OCI-LY7 (cell line): ENCODE measurements at regions not wholly inside any gene's neighbourhood (a gene's known extent, or its start where the extent isn't known, plus 50 kb on each side); places are given as distances from the start of the nearest gene placed in this dataset.

Experiments
- BruUV-seq: library from RNA; stranded (reverse); fragments of 400-500 nt; replicated peaks from 2 replicates; lab custom pipeline; 2021; lab: Mats Ljungman, UMichigan
- CTCF ChIA-PET: fragments of 300-600 bp; sonication (Branson Sonifier 250); formaldehyde crosslinking; loops from one replicate; lab custom pipeline; 2022; ENCODE audit warnings: antibody characterized with exemption; ENCODE audit not compliant: unreplicated experiment; lab: Charles Lee
- POLR2A ChIA-PET: fragments of 300-600 bp; sonication (Branson Sonifier 250); formaldehyde crosslinking; loops from one replicate; lab custom pipeline; 2022; ENCODE audit warnings: antibody characterized with exemption; lab: Charles Lee
- DNase-seq: peaks from one replicate; pipeline ENCODE4 v3.0.0-alpha.2; 2015; ENCODE audit warnings: low spot score
- H2AFZ ChIP-seq: fragments of 200-600 bp; sonication (generic), shearing (Covaris generic); 2 replicates; pipeline ENCODE4 v1.6.1; 2014; ENCODE audit warnings: mild to moderate bottlenecking, antibody characterized with exemption, low read length, moderate library complexity
- H3K27ac ChIP-seq: fragments of 200-600 bp; sonication (generic); 2 replicates; pipeline ENCODE4 v1.5.1; 2014; ENCODE audit warnings: mixed run types, low read depth, mild to moderate bottlenecking, moderate library complexity, low read length, inconsistent platforms; ENCODE audit not compliant: poor library complexity, severe bottlenecking
- H3K36me3 ChIP-seq: fragments of 200-600 bp; sonication (generic); 2 replicates; pipeline ENCODE4 v1.6.1; 2014; ENCODE audit warnings: mild to moderate bottlenecking, antibody characterized with exemption, low read length, moderate library complexity, mixed read lengths; ENCODE audit not compliant: insufficient read depth
- H3K4me1 ChIP-seq: fragments of 200-600 bp; sonication (generic); 2 replicates; pipeline ENCODE4 v1.5.1; 2014; ENCODE audit warnings: mild to moderate bottlenecking, low read length; ENCODE audit not compliant: insufficient read depth, poor library complexity, severe bottlenecking
- H3K4me2 ChIP-seq: fragments of 200-600 bp; sonication (generic); 2 replicates; pipeline ENCODE4 v1.6.1; 2014; ENCODE audit warnings: mild to moderate bottlenecking, low read length
- H3K4me3 ChIP-seq: fragments of 200-600 bp; sonication (generic); 2 replicates; pipeline ENCODE4 v1.5.1; 2014; ENCODE audit warnings: mild to moderate bottlenecking, low read depth, low read length; ENCODE audit not compliant: poor library complexity, severe bottlenecking
- H3K79me2 ChIP-seq: fragments of 200-600 bp; sonication (generic); 2 replicates; pipeline ENCODE4 v1.6.1; 2016; ENCODE audit warnings: low read depth, mild to moderate bottlenecking, low read length, moderate library complexity, mixed read lengths; ENCODE audit not compliant: insufficient read depth
- H3K9me2 ChIP-seq: fragments of 200-600 bp; sonication (generic); 2 replicates; pipeline ENCODE4 v1.6.1; 2016; ENCODE audit warnings: mild to moderate bottlenecking, low read length, mixed read lengths; ENCODE audit not compliant: insufficient read depth
- H3K9me3 ChIP-seq: fragments of 200-600 bp; sonication (generic); 2 replicates; pipeline ENCODE4 v1.6.1; 2014; ENCODE audit warnings: mild to moderate bottlenecking, mixed run types, low read length, mixed read lengths
- H4K20me1 ChIP-seq: fragments of 200-600 bp; sonication (generic); 2 replicates; pipeline ENCODE4 v1.6.1; 2014; ENCODE audit warnings: mild to moderate bottlenecking, antibody characterized with exemption, low read length, moderate library complexity, mixed read lengths; ENCODE audit not compliant: insufficient read depth
- EZH2phosphoT487 ChIP-seq: fragments of 200-600 bp; sonication (generic); IDR thresholded peaks from 2 replicates; pipeline ENCODE4 v1.6.1; 2018; ENCODE audit warnings: low read depth, borderline replicate concordance, mild to moderate bottlenecking, mixed run types, antibody characterized with exemption, low read length, moderate library complexity, mixed read lengths
- intact Hi-C: fragments of 100-400 bp; cut with micrococcal nuclease; formaldehyde crosslinking; loops from one replicate; pipeline ENCODE4 v1.10.0; 2022; ENCODE audit not compliant: unreplicated experiment
- TF ChIP-seq, protein P1 (sequence below): fragments of 200-600 bp; sonication (generic); conservative IDR thresholded peaks from 2 replicates; pipeline ENCODE4 v1.5.1; 2014; ENCODE audit warnings: mild to moderate bottlenecking, antibody characterized with exemption, low read length, moderate library complexity, mixed read lengths

DNA sequence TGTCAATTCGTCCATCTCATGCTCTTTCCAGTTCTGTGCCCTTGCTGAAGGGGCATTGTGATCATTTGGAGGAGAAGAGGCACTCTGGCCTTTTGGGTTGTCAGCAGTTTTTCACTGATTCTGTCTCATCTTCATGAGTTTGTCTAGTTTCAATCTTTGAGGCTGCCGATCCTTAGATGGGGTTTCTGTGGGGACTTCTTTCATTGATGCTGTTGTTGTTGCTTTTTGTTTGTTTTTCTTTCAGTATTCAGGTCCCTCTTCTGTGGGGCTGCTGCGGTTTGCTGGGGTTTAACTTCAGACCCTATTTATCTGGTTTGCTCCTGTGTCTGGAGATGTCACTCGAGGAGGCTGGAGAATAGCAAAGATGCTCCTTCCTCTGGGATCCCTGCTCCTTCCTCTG, 224.3 kb downstream of the JRKL start:
- intact Hi-C loops, result no loop called here
- H3K79me2 ChIP-seq, result no peaks in the 10 kb centered on the region
- no peak overlapping the region for H3K4me3 ChIP-seq
- no peak overlapping the region for H3K27ac ChIP-seq
- TF ChIP-seq, protein P1, sequence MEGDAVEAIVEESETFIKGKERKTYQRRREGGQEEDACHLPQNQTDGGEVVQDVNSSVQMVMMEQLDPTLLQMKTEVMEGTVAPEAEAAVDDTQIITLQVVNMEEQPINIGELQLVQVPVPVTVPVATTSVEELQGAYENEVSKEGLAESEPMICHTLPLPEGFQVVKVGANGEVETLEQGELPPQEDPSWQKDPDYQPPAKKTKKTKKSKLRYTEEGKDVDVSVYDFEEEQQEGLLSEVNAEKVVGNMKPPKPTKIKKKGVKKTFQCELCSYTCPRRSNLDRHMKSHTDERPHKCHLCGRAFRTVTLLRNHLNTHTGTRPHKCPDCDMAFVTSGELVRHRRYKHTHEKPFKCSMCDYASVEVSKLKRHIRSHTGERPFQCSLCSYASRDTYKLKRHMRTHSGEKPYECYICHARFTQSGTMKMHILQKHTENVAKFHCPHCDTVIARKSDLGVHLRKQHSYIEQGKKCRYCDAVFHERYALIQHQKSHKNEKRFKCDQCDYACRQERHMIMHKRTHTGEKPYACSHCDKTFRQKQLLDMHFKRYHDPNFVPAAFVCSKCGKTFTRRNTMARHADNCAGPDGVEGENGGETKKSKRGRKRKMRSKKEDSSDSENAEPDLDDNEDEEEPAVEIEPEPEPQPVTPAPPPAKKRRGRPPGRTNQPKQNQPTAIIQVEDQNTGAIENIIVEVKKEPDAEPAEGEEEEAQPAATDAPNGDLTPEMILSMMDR, result no peak
- TF ChIP-seq EZH2phosphoT487, result no peak
- H3K9me2 ChIP-seq, result no peaks in the 10 kb centered on the region
- DNase-seq, result no peak
- H4K20me1 ChIP-seq, result no peaks in the 10 kb centered on the region
- no peaks in the 10 kb centered on the region for H3K36me3 ChIP-seq
- H3K9me3 ChIP-seq, result no peaks in the 10 kb centered on the region
- POLR2A ChIA-PET, result no interaction called here
- CTCF ChIA-PET, result no interaction called here
- H2AFZ ChIP-seq, result no peak overlapping the region
- H3K4me2 ChIP-seq, result no peak overlapping the region
- BruUV-seq, result no TSS peak
- no peaks in the 10 kb centered on the region for H3K4me1 ChIP-seq

DNA sequence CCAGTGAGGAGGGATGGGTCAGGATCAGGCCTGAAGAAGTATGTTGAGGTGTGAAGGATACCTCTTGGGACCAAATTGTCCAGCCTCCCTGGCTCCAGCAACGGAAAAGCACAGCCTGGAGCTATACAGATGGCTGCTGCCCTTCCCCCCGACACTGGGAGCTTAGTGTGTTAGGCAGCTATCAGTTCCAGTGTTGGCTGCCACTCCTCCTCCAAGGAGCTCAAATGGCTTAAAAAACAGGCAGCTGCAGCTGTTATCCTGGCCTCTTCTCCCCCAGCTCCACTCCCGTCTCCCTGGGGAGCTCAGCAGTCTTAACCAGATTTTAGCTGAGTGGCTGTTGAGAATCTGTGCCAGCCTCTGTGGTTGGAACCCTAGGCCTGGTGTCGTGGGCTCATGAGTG, 225.0 kb downstream of the JRKL start:
- Histone ChIP-seq H3K27ac (no peak overlapping the region), H3K9me3 (no peaks in the 10 kb centered on the region), H3K79me2 (no peaks in the 10 kb centered on the region), H3K36me3 (no peaks in the 10 kb centered on the region), H3K4me1 (no peaks in the 10 kb centered on the region), H2AFZ (no peak overlapping the region), H4K20me1 (no peaks in the 10 kb centered on the region), H3K4me3 (no peak overlapping the region), H3K4me2 (no peak overlapping the region), H3K9me2 (no peaks in the 10 kb centered on the region)
- ChIA-PET CTCF (no interaction called here), POLR2A (no interaction called here)
- BruUV-seq, result no TSS peak
- TF ChIP-seq, protein P1, result no peak
- TF ChIP-seq EZH2phosphoT487, result no peak
- DNase-seq, result no peak
- intact Hi-C loops, result no loop called here

DNA sequence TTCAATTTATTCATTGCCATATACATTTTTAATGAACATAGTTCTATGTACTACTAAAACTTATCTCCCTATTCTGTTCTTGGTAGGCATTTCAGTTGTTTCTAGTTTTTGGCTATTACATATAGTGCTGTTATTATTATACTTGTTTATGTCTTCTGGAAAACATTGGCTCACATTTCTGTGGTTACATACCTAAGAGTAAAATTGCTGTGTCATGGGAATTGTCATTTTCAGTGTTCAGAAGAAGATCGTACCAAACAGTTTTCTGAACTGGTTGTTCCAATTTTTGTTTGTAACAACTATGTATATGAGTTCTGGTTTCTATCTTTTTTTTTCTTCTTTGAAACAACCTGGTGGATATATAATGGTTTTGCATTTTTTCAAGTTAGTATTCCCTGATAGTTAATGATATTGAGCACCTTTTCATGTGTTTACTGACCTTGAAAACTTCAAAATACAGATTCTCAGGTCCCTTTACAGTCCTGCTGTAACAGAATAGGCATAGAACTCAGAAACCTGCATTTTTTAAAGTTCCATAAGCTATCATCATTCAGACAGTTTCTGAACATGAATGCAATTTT, 230.7 kb downstream of the JRKL start:
- ChIA-PET POLR2A (interaction anchor here (0.7 kb wide), 1 partner anchor 1110 kb away, joined by 3 read pairs; no protein-coding TSS in a partner anchor), CTCF (no interaction called here)
- no peak for DNase-seq
- Histone ChIP-seq H2AFZ (no peak overlapping the region), H3K36me3 (no peaks in the 10 kb centered on the region), H3K79me2 (no peaks in the 10 kb centered on the region), H3K9me2 (no peaks in the 10 kb centered on the region), H3K4me2 (no peak overlapping the region), H4K20me1 (no peaks in the 10 kb centered on the region), H3K4me3 (no peak overlapping the region), H3K9me3 (no peaks in the 10 kb centered on the region), H3K27ac (no peak overlapping the region), H3K4me1 (no peaks in the 10 kb centered on the region)
- TF ChIP-seq EZH2phosphoT487, result no peak
- TF ChIP-seq, protein P1, result no peak
- no TSS peak for BruUV-seq
- intact Hi-C loops, result no loop called here
